ENCODE measurements at regions not wholly inside any gene's neighbourhood (a gene's known extent, or its start where the extent isn't known, plus 50 kb on each side); places are given as distances from the start of the nearest gene placed in this dataset.

- no peak overlapping the region for H3K27ac ChIP-seq (ENCODE audit: low read depth in 1 of 2, low read length in 2 of 2)
- no peaks in the 10 kb centered on the region for H3K36me3 ChIP-seq (ENCODE audit: control insufficient read depth in 4 of 4, insufficient read depth in 3 of 4, low read depth in 1 of 4, low read length in 3 of 4)
- H3K27me3 ChIP-seq (ENCODE audit: control insufficient read depth in 4 of 4, insufficient read depth in 4 of 4, low read length in 3 of 4): no peaks in the 10 kb centered on the region
- H3K9me3 ChIP-seq (ENCODE audit: control insufficient read depth in 4 of 4, low read length in 3 of 4): no peaks in the 10 kb centered on the region
- no peak for DNase-seq (ENCODE audit: low spot score)
- no peak overlapping the region for H3K9ac ChIP-seq (ENCODE audit: low read depth in 1 of 2, low read length in 2 of 2)
- no peak for TF ChIP-seq FOXA1 (IDR thresholded peaks at IDR 0.05)
- TF ChIP-seq, protein P1, sequence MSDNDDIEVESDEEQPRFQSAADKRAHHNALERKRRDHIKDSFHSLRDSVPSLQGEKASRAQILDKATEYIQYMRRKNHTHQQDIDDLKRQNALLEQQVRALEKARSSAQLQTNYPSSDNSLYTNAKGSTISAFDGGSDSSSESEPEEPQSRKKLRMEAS (IDR thresholded peaks at IDR 0.05): no peak
- no peak for TF ChIP-seq REST (IDR thresholded peaks at IDR 0.05)
- no peak for TF ChIP-seq RAD21 (IDR thresholded peaks at IDR 0.05)
- TF ChIP-seq TAF1 (conservative IDR thresholded peaks at IDR 0.05): no peak
- TF ChIP-seq JUND (IDR thresholded peaks at IDR 0.05): no peak
- TF ChIP-seq, protein P2, sequence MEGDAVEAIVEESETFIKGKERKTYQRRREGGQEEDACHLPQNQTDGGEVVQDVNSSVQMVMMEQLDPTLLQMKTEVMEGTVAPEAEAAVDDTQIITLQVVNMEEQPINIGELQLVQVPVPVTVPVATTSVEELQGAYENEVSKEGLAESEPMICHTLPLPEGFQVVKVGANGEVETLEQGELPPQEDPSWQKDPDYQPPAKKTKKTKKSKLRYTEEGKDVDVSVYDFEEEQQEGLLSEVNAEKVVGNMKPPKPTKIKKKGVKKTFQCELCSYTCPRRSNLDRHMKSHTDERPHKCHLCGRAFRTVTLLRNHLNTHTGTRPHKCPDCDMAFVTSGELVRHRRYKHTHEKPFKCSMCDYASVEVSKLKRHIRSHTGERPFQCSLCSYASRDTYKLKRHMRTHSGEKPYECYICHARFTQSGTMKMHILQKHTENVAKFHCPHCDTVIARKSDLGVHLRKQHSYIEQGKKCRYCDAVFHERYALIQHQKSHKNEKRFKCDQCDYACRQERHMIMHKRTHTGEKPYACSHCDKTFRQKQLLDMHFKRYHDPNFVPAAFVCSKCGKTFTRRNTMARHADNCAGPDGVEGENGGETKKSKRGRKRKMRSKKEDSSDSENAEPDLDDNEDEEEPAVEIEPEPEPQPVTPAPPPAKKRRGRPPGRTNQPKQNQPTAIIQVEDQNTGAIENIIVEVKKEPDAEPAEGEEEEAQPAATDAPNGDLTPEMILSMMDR (IDR thresholded peaks at IDR 0.05; ENCODE audit: low read depth, low read length, missing input control): no peak
- no peak for TF ChIP-seq SP1 (IDR thresholded peaks at IDR 0.05)
- no peak for TF ChIP-seq HNF4A (conservative IDR thresholded peaks at IDR 0.05)
- no peak for TF ChIP-seq HNF4G (IDR thresholded peaks at IDR 0.05)
- no peak for TF ChIP-seq NR2F2 (IDR thresholded peaks at IDR 0.05)
- TF ChIP-seq RXRA (IDR thresholded peaks at IDR 0.05): no peak
- TF ChIP-seq, protein P3, sequence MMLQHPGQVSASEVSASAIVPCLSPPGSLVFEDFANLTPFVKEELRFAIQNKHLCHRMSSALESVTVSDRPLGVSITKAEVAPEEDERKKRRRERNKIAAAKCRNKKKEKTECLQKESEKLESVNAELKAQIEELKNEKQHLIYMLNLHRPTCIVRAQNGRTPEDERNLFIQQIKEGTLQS (IDR thresholded peaks at IDR 0.05): no peak
- TF ChIP-seq, protein P4, sequence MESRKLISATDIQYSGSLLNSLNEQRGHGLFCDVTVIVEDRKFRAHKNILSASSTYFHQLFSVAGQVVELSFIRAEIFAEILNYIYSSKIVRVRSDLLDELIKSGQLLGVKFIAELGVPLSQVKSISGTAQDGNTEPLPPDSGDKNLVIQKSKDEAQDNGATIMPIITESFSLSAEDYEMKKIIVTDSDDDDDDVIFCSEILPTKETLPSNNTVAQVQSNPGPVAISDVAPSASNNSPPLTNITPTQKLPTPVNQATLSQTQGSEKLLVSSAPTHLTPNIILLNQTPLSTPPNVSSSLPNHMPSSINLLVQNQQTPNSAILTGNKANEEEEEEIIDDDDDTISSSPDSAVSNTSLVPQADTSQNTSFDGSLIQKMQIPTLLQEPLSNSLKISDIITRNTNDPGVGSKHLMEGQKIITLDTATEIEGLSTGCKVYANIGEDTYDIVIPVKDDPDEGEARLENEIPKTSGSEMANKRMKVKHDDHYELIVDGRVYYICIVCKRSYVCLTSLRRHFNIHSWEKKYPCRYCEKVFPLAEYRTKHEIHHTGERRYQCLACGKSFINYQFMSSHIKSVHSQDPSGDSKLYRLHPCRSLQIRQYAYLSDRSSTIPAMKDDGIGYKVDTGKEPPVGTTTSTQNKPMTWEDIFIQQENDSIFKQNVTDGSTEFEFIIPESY (IDR thresholded peaks at IDR 0.05): no peak
- TF ChIP-seq FOXA2 (IDR thresholded peaks at IDR 0.05): no peak
- TF ChIP-seq YY1 (IDR thresholded peaks at IDR 0.05): no peak
- TF ChIP-seq GABPA (IDR thresholded peaks at IDR 0.05 in 1 of 2, conservative IDR thresholded peaks at IDR 0.05 in 1 of 2): no peak
- no peaks in the 10 kb centered on the region for H3K4me1 ChIP-seq (ENCODE audit: control insufficient read depth in 4 of 4, insufficient read depth in 4 of 4, low read length in 3 of 4)
- no peak overlapping the region for H3K4me3 ChIP-seq (ENCODE audit: low read depth in 1 of 3, low read length in 3 of 3)
- 84% methylated on average over 2 of the region's 2 CpGs for WGBS
Observed at GRCh38 chr20:7703996-7704395, 236.3 kb downstream of the HAO1 start.

DNA sequence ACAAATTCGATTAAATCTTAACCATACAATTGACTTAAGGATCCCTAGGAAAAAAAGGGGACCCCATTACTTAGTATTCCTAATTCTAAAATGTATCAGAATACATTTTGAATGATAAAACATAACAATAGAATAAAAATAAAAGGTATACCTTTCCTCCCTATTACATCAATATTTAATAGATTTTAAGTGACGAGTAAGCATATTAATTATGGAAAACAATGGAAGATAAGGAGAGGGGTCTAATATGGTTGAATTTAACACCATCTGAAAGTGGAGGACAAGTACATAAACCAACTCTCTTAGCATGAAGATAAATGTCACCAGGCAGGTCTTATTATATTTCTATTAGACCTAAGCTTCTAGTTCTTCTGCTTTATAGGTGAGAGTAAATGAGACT lies 232.1 kb downstream of the HAO1 start:
- no peaks in the 10 kb centered on the region for H3K36me3 ChIP-seq (ENCODE audit: control insufficient read depth in 4 of 4, insufficient read depth in 3 of 4, low read depth in 1 of 4, low read length in 3 of 4)
- no peak for DNase-seq (ENCODE audit: low spot score)
- WGBS: 35% methylated on average over 2 of the region's 2 CpGs
- H3K4me3 ChIP-seq (ENCODE audit: low read depth in 1 of 3, low read length in 3 of 3): no peak overlapping the region
- H3K4me1 ChIP-seq (ENCODE audit: control insufficient read depth in 4 of 4, insufficient read depth in 4 of 4, low read length in 3 of 4): no peaks in the 10 kb centered on the region
- H3K27me3 ChIP-seq (ENCODE audit: control insufficient read depth in 4 of 4, insufficient read depth in 4 of 4, low read length in 3 of 4): no peaks in the 10 kb centered on the region
- no peak overlapping the region for H3K27ac ChIP-seq (ENCODE audit: low read depth in 1 of 2, low read length in 2 of 2)
- no peak overlapping the region for H3K9ac ChIP-seq (ENCODE audit: low read depth in 1 of 2, low read length in 2 of 2)
- no peaks in the 10 kb centered on the region for H3K9me3 ChIP-seq (ENCODE audit: control insufficient read depth in 4 of 4, low read length in 3 of 4)
- TF ChIP-seq FOXA2 (IDR thresholded peaks at IDR 0.05) (no peak), TAF1 (conservative IDR thresholded peaks at IDR 0.05) (no peak), RAD21 (IDR thresholded peaks at IDR 0.05) (no peak), GABPA (IDR thresholded peaks at IDR 0.05 in 1 of 2, conservative IDR thresholded peaks at IDR 0.05 in 1 of 2) (no peak), EGR1 (IDR thresholded peaks at IDR 0.05; ENCODE audit: low read depth in 2 of 2) (no peak), REST (IDR thresholded peaks at IDR 0.05) (no peak), RXRA (IDR thresholded peaks at IDR 0.05) (no peak), HNF4A (conservative IDR thresholded peaks at IDR 0.05) (no peak), NR2F2 (IDR thresholded peaks at IDR 0.05) (no peak), SP1 (IDR thresholded peaks at IDR 0.05) (no peak), HNF4G (IDR thresholded peaks at IDR 0.05) (no peak), FOXA1 (IDR thresholded peaks at IDR 0.05) (no peak)
- TF ChIP-seq, protein P1 (IDR thresholded peaks at IDR 0.05): no peak
- TF ChIP-seq, protein P4 (IDR thresholded peaks at IDR 0.05): no peak

All from liver (tissue), 8 donors.